ENCODE measurements at regions not wholly inside any gene's neighbourhood (a gene's known extent, or its start where the extent isn't known, plus 50 kb on each side); places are given as distances from the start of the nearest gene placed in this dataset.

- no peaks in the 10 kb centered on the region for H3K9me1 ChIP-seq (ENCODE audit: insufficient read depth, low read length)
- H3K27me3 ChIP-seq (ENCODE audit: control insufficient read depth, insufficient read depth, low read length) = no peaks in the 10 kb centered on the region
- H3K9me3 ChIP-seq (ENCODE audit: control insufficient read depth, insufficient read depth, low read length) = no peaks in the 10 kb centered on the region
- H4K5ac ChIP-seq (ENCODE audit: low read depth, low read length) = no peak overlapping the region
- no peaks in the 10 kb centered on the region for H4K20me1 ChIP-seq (ENCODE audit: insufficient read depth, low read length)
- intact Hi-C loops (cut with micrococcal nuclease) = no loop called here
- H4K8ac ChIP-seq (ENCODE audit: low read depth in 2 of 2, low read length in 2 of 2) = no peak overlapping the region
- H2AFZ ChIP-seq (replicated peaks; ENCODE audit: low read length, poor library complexity) = no peak overlapping the region
- no peak overlapping the region for H2BK15ac ChIP-seq (ENCODE audit: low read depth, low read length)
- no peak overlapping the region for H2AK5ac ChIP-seq (ENCODE audit: low read depth, low read length)
- TF ChIP-seq RCOR1 (IDR thresholded peaks at IDR 0.05; ENCODE audit: insufficient replicate concordance, low read length) = no peak
- no peak for TF ChIP-seq CHD1 (IDR thresholded peaks at IDR 0.05; ENCODE audit: low read depth, low read length)
- TF ChIP-seq MAFK (IDR thresholded peaks at IDR 0.05; ENCODE audit: low read depth, low read length) = no peak
- no peak for TF ChIP-seq BHLHE40 (IDR thresholded peaks at IDR 0.05; ENCODE audit: low read depth, low read length)
- TF ChIP-seq CTCF (conservative IDR thresholded peaks at IDR 0.05; ENCODE audit: low read depth, low read length) = no peak
- TF ChIP-seq MAZ (IDR thresholded peaks at IDR 0.05; ENCODE audit: borderline replicate concordance, low read depth, low read length) = no peak
- no peak for TF ChIP-seq POLR2A (IDR thresholded peaks at IDR 0.05; ENCODE audit: low read depth, low read length)
- no peak for TF ChIP-seq USF2 (IDR thresholded peaks at IDR 0.05; ENCODE audit: low read depth, low read length)
- TF ChIP-seq CEBPB (IDR thresholded peaks at IDR 0.05; ENCODE audit: low read depth, low read length) = no peak
- TF ChIP-seq RAD21 (IDR thresholded peaks at IDR 0.05; ENCODE audit: low read length) = no peak
- no peak for TF ChIP-seq MXI1 (IDR thresholded peaks at IDR 0.05; ENCODE audit: borderline replicate concordance, low read depth, low read length)
- TF ChIP-seq ELK1 (IDR thresholded peaks at IDR 0.05; ENCODE audit: borderline replicate concordance, low read depth, low read length) = no peak
- TF ChIP-seq FOS (IDR thresholded peaks at IDR 0.05; ENCODE audit: low read depth, low read length) = no peak
- no peak for TF ChIP-seq RFX5 (IDR thresholded peaks at IDR 0.05; ENCODE audit: low read depth, low read length)
- no peak for TF ChIP-seq SMC3 (IDR thresholded peaks at IDR 0.05; ENCODE audit: low read depth, low read length)
- no peak for TF ChIP-seq NFE2L2 (IDR thresholded peaks at IDR 0.05; ENCODE audit: low read depth, low read length)
- no CpG with 5 or more reads among the region's 2 CpGs for WGBS, 2 experiments (ENCODE audit: extremely low coverage in 2 of 2, insufficient read length in 1 of 2)
- H2BK20ac ChIP-seq (ENCODE audit: low read depth, low read length) = no peak overlapping the region
- in situ Hi-C loops (cut with MboI; ENCODE audit: low sequenced_read_pairs) = no loop called here
- no peak overlapping the region for H2BK120ac ChIP-seq (ENCODE audit: low read depth, low read length)
- ATAC-seq (ENCODE audit: low read depth) = no peak
- no peak overlapping the region for H4K91ac ChIP-seq (ENCODE audit: insufficient read depth, low read depth, low read length)
- BruUV-seq (replicated peaks) = no TSS peak
- no peak overlapping the region for H3K23ac ChIP-seq (ENCODE audit: low read depth, low read length)
- no peak overlapping the region for H3K4me3 ChIP-seq (ENCODE audit: insufficient read depth, low read depth, low read length)
- dilution Hi-C loops (cut with HindIII; ENCODE audit: low sequenced_read_pairs, unreplicated experiment) = no loop called here
- ChIA-PET CTCF (no interaction called here), POLR2A (ENCODE audit: unreplicated experiment) (no interaction called here)
- no peak overlapping the region for H3K14ac ChIP-seq (replicated peaks; ENCODE audit: low read depth, low read length)
- no peak overlapping the region for H3K56ac ChIP-seq (ENCODE audit: extremely low read depth, insufficient read depth, low read length)
- H3K18ac ChIP-seq (ENCODE audit: low read depth, low read length) = no peak overlapping the region
- H3K79me1 ChIP-seq (ENCODE audit: low read depth in 1 of 2, low read length in 2 of 2) = no peaks in the 10 kb centered on the region
- no peak overlapping the region for H2AK9ac ChIP-seq (replicated peaks; ENCODE audit: low read depth, low read length, poor library complexity)
- H3K36me3 ChIP-seq (ENCODE audit: control insufficient read depth, insufficient read depth, low read length) = no peaks in the 10 kb centered on the region
- H2BK5ac ChIP-seq (ENCODE audit: low read depth, low read length, poor library complexity, severe bottlenecking) = no peak overlapping the region
- no peak overlapping the region for H3K9ac ChIP-seq (ENCODE audit: low read depth, low read length)
- H3K27ac ChIP-seq (ENCODE audit: insufficient read depth, low read length) = no peak overlapping the region
- no peaks in the 10 kb centered on the region for H3K4me1 ChIP-seq (ENCODE audit: control insufficient read depth, insufficient read depth, low read length)
- no peak overlapping the region for H3K4me2 ChIP-seq (ENCODE audit: low read depth, low read length)
- no peak for DNase-seq
- H3K4ac ChIP-seq (ENCODE audit: low read depth, low read length) = no peak overlapping the region
Measured at GRCh38 chr11:104225047-104225446, 61.1 kb upstream of the PDGFD start.

All from IMR-90 (cell line).